Esophagus muscularis mucosa (tissue), 4 donors: ENCODE measurements at regions not wholly inside any gene's neighbourhood (a gene's known extent, or its start where the extent isn't known, plus 50 kb on each side); places are given as distances from the start of the nearest gene placed in this dataset.

Source experiments
- CTCF ChIP-seq, 3 experiments: fragments of 200-600 bp in 2 of 3; fragments of 450-650 bp in 1 of 3; sonication (generic) in 2 of 3; IDR thresholded peaks; one replicate each; pipeline ENCODE4 v1.5.1; 2017 to 2019; ENCODE audit warnings: antibody characterized with exemption in 3 of 3, mild to moderate bottlenecking in 2 of 3, moderate library complexity in 1 of 3
- EP300 ChIP-seq: sonication (generic); formaldehyde crosslinking; IDR thresholded peaks from one replicate; pipeline ENCODE4 v1.6.1; 2017; ENCODE audit warnings: antibody characterized with exemption
- POLR2A ChIP-seq: fragments of 450-650 bp; IDR thresholded peaks from one replicate; pipeline ENCODE4 v1.6.1; 2017; ENCODE audit warnings: antibody characterized with exemption, moderate library complexity, mild to moderate bottlenecking, low read depth

- TF ChIP-seq CTCF (IDR thresholded peaks at IDR 0.05): no peak
- TF ChIP-seq POLR2A: no peak
- no peak for TF ChIP-seq EP300
Measured at GRCh38 chr9:120242116-120242811, 337.7 kb downstream of the CDK5RAP2 start.
